HG03066 (cell line): ENCODE measurements at regions not wholly inside any gene's neighbourhood (a gene's known extent, or its start where the extent isn't known, plus 50 kb on each side); places are given as distances from the start of the nearest gene placed in this dataset.

Experiments used
- ATAC-seq: cut with Tn5 transposase; IDR thresholded peaks from one replicate; pipeline ENCODE4 v1.9.1; 2021; ENCODE audit warnings: low read depth; ENCODE audit not compliant: unreplicated experiment

DNA sequence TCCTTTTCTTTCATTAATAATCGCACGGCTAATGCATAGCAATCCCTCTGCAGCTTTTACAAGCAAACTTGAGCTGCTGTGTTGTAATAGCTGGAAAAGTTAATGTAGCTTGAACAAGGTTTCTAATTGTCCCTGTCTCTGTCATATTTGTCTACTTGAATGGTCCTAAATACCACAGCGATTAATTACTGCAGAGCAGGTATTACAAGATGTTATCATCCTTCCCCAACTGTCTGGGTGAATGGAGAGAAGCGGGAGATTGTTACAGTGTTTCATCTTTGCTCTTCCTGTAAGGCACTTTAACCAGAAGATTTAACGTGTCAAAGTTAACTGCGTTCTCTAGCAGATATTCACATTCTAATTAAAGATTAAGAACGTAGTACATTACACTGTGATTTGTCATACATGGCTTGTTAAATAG is 422.2 kb upstream of the POU3F3 start:
- no peak for ATAC-seq

DNA sequence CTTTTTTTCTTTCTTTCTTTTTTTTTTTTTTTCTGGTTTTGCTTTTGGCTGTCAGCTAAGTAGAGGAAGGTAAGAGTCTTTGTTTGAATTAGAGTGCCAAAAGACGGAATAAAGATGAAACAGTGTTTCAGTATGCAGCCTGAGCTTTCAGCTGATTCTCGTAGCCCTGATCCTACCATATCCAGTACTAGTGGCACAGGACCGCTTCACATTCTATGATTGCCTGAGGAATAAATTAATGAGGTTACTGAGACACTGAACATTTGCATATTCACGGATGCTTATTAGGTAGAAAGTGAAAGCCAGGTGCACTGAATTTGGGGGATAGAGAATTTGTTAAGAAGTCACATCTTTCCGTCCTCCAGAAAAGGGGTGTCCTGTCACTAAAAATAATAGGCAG is 421.5 kb upstream of the POU3F3 start:
- ATAC-seq, result no peak

DNA sequence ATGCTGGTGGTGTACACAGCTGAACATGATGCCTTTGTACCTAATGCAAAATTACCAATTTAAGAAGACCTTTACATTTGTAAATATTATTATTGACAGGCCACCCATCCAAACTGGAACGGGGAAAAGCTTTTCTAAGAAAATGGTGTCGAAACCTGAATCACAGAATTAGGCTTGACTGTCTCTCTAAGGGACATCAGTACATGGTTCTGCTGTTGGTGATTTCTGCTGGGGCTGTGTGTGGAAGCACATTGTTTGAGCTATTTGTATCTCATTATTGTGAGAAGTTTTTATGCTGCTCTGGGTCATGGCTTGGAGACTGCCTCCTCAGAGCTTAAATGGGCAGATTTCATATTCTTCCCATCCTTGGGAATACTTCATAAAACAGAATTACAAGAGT is 420.9 kb upstream of the POU3F3 start:
- ATAC-seq, result no peak

DNA sequence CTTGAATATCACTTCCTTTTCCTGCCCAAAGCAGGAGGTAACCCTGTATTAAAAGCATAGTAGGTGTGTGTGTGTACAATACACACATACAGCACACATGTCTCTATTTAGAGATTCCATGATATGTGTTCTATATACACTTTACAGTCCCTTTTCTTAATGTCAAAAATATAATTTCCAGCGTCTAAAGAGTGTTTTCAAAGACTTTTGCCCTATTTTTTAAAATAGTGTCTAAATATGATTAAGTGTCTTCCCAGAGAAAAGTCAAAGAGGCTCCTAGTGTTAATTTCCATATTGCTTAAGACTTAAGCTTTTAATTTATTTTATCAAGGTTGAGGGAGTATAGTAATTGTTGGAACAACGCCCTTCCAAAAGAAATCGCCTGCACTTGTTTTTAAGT is 420.3 kb upstream of the POU3F3 start:
- ATAC-seq, result no peak

DNA sequence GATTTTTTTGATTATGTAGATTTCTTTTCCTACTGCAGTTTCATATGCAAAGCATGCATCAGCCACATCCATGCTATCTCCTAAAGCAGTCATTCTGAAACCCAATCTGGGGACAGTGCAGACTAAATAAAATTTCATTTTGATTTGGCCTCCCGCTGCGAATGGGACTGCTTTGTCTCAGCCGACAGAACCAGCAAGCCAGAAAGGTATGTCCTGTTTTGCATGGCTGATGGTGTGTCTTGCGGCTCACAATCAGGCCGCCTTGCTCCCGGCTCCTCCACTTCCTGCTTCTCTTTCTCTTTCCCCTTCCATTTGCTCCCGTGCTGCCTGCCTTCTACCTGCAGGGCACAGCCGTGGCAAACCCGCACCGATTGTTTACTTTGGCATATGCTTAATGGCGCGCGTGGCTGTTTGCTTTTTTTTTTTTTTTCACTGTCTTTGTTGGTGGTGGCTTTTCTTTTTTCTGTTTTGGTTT is 419.6 kb upstream of the POU3F3 start:
- ATAC-seq, result peak; percentile 65

DNA sequence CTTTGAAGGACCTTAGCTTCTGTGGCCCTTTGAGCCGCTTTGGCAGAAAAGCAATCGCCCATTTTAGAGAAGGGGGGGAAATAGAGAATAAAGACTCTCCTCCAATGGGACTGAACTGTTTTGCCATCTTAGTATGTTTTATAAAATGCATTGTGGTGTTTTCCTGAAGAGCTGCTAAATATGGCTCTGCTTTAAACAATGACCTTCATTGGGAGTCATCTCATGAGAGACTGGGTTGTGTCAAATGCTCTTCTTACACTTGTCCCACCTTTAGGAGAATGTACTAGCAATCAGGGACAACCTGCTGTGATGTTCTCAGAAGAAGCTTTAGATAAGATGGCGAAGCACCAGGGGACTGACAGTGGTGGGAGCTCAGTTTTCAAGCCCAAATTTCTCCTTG is 418.9 kb upstream of the POU3F3 start:
- no peak for ATAC-seq

DNA sequence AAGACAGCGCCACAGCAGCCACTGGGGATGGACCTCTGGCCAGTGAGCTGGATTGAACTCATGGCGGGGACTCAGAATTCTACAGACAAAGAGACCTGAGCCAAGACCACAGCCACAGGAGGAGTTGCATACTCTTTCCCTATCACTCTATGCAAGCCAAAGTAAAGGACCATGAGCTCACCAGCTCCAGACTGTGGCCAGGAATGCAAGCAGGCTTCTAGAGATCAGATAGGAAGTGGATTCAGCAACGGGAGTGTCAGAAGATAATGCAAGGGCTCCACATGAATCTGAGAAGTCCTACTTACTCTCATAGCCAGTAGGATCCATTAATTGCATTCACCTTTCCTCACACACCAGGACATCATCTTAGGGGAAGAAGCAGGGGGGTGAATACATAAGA is 415.4 kb upstream of the POU3F3 start:
- ATAC-seq, result no peak

DNA sequence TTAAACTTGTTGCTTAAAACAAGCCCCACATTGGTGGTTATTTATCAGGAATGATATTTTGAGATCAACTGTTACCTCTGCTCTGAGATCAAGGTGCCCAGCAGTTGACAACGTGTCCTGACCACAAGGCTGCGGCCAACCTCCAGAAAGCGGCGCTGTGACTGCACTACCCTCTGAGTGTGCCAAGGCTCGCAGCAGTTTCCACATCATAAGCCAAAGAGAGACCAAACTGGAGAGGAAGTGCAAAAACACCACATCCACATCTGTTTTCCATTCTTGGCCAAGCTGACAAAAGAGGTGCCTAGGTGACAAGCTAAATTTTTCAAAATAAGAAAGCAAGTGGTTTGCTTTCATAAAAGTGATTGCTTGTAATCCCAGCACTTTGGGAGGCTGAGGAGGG is 410.8 kb upstream of the POU3F3 start:
- no peak for ATAC-seq

DNA sequence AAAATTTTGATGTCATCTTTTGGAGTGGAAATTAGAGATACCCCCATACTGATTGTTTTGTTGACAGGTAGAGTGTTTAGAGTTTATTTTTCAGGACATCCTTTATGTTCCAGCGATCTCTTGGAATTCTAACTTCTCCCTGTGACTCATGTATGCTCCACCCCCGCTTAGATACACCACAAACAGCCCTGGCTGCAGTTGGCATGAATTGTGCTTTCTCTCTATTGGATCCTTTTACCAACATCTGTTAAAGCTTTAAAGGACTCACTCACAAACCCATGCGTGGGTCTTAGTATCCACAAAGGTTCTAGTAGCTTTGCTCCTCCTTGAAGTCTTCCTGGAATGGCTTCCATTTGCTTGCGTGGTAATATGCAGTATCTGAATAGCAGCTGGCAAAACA is 409.5 kb upstream of the POU3F3 start:
- no peak for ATAC-seq

DNA sequence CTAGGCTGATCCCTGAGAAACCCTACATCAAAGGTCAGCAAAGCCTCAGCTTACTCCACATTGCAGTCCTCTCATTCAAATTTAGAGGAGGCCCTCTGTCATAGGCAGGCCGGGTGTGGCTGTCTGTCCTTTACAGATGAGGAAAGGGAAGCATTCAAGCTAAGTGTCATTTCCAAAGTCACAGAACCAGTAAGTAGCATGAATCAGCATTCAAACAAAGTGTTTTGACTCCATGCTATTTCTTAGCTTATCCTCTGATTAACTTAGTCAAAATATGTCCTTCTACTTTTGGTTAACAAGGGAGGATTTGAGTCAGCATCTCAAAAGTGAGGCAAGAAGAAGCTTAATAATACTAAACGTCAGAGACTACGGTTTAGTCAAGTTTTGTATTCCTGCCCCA is 409.0 kb upstream of the POU3F3 start:
- no peak for ATAC-seq

DNA sequence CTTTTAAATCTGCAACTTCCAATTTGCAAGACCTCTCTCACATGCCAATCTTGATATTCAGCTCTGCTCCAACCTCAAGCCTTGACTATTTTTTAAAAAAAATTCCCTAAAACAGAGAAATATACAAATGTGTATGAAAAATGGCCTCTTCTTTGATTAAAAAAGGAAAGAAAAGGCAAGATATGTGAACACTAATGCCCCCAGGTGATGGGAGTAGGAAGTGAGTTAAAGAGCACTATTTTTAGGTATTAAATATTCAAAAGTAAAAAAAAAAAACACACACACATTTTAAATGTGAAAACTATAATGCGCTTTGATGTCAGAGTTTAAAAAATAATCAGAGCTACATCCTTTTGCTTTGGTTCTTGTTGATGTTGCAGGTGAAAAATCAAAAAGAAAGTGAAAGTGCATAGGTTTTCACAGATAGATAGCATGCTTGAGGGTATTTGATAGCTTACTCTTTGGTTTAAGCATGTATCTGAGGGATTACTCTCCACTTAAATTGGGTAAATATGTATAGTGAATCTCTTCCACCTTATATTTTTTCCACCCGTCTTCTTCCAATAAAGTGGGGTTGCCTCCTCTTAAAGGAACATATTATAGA is 406.0 kb upstream of the POU3F3 start:
- no peak for ATAC-seq

DNA sequence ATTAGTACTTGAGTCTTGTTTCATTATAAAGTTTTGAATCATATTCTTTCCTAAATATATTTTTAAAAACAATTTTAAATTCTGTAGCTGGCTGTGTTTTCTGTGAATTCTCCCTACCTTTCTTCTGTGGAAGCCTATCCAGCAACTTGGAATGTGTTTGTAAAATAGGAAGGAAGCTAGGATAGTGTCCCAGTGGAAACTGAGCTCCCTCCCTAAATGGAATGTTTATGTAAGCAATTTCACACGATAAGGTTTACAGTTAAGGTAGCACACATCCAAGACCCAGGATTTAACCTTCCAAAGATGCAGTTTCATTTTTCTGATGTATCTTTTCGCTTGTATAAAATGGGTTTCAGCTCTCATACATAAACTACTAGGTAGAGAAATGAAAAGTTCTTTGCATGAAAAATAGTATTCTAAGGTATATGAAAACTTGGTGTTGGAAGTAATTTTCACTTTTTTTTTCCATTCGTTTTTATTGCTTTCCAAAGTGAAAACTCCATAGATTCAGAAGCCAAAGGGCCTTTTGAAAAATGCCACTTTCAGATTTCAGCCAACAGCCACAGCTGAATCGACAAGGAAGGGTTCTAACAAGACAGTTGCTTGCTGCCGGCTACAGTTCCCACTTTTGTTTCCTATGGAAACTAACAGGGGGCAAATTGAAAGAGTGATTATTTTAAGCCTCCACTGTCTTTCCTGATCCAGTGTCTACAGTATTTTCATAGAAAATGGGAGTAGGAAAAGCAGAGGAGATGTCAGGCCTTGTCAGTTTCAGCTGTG is 405.1 kb upstream of the POU3F3 start:
- no peak for ATAC-seq

DNA sequence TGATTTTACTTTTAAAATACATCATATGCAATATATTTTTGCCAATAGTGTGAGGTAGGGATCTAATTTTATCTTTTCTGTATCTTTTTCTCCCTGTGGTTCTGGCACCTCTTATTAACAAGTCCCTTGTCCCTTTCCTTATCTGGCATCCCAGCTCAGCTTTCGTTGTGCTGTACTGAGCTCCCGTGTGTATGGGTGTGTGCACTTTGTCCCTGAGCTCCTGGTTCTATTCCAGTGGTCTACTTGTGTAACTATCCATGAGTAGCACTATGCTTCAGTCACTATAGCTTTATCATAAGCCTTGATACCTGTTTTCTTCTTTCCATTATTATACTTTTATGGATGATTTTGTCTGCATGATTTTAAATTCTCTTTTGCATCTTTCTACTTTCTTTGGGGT is 401.4 kb upstream of the POU3F3 start:
- no peak for ATAC-seq

DNA sequence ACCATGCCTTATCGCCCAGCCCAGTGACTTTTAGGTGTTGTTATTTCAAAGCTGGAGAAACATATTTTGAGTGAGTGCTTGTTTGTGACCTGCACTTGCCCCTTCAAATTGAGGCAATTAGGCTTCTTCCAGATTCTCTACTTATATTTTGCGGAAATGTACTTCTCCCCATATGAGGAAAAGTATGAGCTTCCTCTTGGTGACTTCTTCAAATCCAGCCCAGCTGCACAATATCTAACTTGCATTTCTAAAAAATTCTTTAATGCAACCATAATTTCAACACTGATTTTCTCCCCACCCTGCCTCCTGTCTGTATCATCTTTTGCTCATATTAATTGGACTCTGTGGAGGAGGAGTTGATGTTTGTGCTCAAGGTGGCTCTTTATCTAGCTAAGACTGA is 391.2 kb upstream of the POU3F3 start:
- no peak for ATAC-seq

DNA sequence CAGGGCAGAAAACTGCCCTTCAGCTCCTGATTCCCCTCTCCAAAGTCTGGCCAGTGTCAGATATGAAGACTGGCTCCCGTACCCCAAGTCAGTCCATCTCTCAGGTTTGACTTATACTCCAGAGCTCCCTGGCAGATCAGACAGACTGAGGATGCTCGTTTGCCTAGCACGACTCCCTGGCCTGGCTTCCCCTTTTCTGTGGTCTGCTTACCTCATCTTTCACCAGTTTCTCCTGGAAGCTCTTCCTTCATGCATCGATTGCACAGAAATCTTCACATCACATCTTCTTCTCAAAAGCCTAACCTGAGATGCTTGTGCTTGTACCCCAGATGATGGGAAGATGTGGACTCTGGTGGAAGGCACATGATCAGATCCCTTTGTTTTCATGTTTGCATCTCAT is 387.9 kb upstream of the POU3F3 start:
- no peak for ATAC-seq

DNA sequence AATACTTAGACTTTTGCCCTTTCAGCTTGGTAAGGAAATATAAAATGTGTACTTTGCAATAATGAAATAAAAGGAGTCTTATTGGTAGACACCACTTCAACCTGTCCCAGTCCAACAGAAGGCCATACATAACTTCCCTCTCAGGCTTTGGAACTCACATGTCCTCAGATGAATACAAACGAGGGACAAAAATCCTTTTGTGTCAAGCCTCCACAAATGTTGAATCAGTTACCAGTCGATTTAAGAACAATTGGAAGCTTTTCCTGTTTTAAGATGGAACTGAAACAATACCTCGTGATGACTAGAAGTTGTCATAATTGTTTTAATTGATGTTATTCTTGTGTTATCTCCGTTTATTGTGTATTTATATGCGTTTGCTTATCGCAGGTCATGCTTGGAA is 385.1 kb upstream of the POU3F3 start:
- no peak for ATAC-seq

DNA sequence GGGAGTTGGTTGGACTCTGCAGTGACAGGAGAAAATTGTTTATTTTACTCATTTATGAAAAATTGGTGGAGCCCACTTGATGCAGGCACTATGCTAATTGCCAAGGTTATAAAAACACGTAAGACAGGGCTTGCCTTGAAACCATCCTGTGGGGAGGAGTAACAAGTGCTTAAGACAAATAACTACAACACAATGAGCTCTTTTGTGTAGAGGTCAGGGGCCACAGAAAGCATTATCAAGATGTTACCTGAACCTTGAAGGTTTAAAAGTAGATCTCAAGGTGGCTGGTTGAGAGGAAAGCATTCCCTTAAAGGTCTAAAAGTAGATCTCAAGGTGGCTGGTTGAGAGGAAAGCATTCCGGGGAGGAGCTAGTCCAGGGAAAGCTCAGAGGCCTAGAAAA is 381.8 kb upstream of the POU3F3 start:
- no peak for ATAC-seq

DNA sequence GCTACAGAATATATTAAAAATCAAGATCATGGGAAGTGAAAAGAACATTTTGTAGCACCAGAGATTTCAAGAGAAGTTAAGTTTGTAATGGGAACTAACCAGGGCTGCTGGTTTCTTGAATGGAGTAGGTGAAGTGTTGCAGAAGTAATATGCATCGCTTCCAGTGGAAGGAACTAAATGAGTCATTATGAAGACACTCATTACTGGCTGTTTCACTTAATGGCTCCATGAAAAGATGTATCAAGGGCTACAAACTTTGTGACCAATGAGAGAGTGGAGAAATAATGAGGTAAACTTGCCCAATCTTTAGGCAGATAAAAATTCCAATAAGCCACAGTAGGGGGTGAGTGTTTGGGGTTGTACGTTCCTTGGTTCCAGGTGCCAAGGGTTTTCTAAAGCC is 380.4 kb upstream of the POU3F3 start:
- ATAC-seq, result no peak

DNA sequence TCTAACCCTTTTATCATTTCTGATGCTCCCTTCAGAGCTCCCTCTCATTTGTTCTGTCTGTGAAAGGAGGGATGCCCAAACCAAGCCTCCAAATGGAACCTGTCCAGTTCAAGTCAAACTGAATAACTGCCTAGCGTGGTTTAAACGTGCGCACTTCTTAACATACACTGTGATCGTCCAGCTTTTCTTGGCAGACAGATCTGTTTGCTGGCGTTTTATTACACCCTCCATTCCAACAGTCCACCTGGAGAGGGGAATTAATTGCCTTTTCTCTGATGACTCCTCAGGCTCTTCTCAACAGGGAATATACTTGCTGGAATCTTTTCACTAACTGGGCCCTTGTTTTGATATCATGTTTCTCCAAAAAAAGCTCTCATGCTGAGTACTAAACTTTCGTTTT is 379.2 kb upstream of the POU3F3 start:
- no peak for ATAC-seq

DNA sequence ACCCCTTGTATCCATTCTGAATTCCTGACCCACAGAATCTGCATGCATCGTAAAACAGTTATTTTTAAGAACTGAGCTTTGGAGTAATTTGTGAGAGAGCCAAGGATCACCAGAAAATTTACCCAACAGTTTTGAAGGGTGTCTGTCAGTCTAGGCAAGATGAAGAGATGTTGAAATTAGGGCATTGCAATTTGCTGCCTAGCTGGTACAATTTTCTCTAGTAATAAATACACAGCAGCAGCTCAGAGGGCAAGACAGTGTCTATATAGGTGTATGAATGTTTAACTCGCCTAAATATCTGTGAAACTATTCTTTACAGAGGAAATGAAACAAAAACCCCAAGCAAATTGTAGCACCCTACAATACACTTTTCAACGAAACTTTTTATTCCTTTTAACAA is 377.8 kb upstream of the POU3F3 start:
- no peak for ATAC-seq

DNA sequence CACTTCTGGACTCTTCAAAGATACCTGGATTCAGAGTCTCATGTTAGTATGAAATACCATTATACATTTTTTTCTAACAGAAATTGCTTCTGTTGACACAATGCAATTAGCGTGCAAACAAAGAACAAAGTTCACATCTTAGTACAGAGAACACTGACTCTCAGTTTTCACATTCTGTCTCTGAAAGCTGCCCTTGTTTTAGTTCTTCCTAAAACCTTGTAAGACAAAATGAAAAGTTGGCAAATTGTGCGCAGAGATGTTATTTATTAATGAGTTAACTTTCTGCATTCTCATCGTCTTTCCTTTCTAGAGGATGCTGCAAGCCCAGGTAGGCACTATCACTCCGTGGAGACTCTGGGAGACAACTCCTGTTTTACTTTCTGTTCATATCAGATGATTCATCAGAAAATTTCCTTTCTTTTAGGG is 377.3 kb upstream of the POU3F3 start:
- no peak for ATAC-seq

DNA sequence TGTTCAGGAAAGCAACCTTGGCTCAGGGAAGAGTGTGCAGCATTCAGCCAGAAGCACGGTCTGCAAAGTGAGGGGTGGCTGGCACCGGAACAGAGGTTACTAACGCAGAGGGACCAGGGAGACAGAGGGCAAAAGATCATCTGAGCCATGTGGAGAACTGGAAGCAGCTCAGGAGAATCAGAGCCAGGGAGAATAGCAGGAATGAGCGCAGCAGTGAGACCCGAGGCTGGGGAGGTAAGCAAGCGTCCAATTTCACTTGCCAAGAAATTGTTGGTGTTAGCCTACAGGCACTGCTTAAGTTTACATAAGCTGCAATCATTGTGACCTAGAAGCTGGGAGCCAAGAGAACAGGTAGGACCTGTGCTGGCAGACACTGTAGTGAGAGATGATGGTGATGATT is 372.6 kb upstream of the POU3F3 start:
- no peak for ATAC-seq
